Sigmoid colon (tissue), 3 donors: ENCODE measurements at regions not wholly inside any gene's neighbourhood (a gene's known extent, or its start where the extent isn't known, plus 50 kb on each side); places are given as distances from the start of the nearest gene placed in this dataset.

ENCODE experiments used
- POLR2A ChIP-seq, 2 donors: fragments of 450-650 bp; IDR thresholded peaks; one replicate each; pipeline ENCODE4 v1.6.1; 2016; ENCODE audit warnings: antibody characterized with exemption in 2 of 2, mild to moderate bottlenecking in 2 of 2, moderate library complexity in 2 of 2
- TF ChIP-seq, protein P1 (sequence below), 4 experiments: fragments of 450-650 bp in 3 of 4; fragments of 200-600 bp in 1 of 4; IDR thresholded peaks; one replicate each; pipeline ENCODE4 v1.5.1; 2016 to 2019; ENCODE audit warnings: antibody characterized with exemption in 4 of 4, mild to moderate bottlenecking in 3 of 4, moderate library complexity in 2 of 4

DNA sequence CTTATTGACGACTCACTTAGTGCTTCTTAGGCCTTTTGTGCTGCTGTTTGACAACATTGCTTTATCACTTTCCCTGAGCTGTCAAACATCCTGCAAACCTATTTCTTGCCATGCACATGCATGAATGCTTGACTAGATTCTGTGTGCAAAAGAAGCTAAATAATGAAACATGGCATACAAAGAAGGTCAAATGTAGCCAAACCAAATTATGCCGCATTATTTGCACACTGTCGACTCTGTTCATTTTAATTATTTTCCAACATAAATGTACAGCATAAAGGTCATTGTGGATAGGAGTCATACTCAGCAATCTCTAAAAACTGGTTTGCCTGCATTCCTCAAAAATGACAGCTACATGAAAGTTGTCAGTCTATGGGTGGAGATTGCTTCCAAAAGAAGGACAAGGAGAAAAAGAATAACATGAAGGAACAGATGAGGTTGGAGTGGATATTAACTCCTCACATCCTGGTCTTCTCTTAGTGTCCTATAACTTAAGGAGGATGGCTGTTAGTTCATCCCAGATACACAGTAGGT, 123.1 kb upstream of the STXBP5 start:
- TF ChIP-seq, protein P1, sequence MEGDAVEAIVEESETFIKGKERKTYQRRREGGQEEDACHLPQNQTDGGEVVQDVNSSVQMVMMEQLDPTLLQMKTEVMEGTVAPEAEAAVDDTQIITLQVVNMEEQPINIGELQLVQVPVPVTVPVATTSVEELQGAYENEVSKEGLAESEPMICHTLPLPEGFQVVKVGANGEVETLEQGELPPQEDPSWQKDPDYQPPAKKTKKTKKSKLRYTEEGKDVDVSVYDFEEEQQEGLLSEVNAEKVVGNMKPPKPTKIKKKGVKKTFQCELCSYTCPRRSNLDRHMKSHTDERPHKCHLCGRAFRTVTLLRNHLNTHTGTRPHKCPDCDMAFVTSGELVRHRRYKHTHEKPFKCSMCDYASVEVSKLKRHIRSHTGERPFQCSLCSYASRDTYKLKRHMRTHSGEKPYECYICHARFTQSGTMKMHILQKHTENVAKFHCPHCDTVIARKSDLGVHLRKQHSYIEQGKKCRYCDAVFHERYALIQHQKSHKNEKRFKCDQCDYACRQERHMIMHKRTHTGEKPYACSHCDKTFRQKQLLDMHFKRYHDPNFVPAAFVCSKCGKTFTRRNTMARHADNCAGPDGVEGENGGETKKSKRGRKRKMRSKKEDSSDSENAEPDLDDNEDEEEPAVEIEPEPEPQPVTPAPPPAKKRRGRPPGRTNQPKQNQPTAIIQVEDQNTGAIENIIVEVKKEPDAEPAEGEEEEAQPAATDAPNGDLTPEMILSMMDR (IDR thresholded peaks at IDR 0.05), result no peak
- no peak for TF ChIP-seq POLR2A (IDR thresholded peaks at IDR 0.05)
